Activated B cell treated with CpG ODN at 0.5 μM for 24 hours (primary cell): ENCODE measurements at regions not wholly inside any gene's neighbourhood (a gene's known extent, or its start where the extent isn't known, plus 50 kb on each side); places are given as distances from the start of the nearest gene placed in this dataset.

Experiments used
- ATAC-seq: fragments of 200-7000 bp; cut with Tn5 transposase; one replicate; pipeline ENCODE4 v1.10.0; 2021; ENCODE audit warnings: low read depth, mild to moderate bottlenecking, moderate library complexity
- CTCF ChIA-PET: fragments of 350-600 bp; sonication (Branson Sonifier 250); formaldehyde crosslinking; loops from one replicate; lab custom pipeline; 2021; ENCODE audit warnings: antibody characterized with exemption; lab: Charles Lee
- POLR2A ChIA-PET: fragments of 350-600 bp; sonication (Branson Sonifier 250); formaldehyde crosslinking; loops from one replicate; lab custom pipeline; 2021; ENCODE audit warnings: antibody characterized with exemption; lab: Charles Lee
- DNase-seq: peaks from one replicate; pipeline ENCODE4 v3.0.0; 2022
- H3K27ac Mint-ChIP-seq: one replicate; pipeline ENCODE4 v1.8.0; 2020; ENCODE audit warnings: mixed read lengths
- H3K27me3 Mint-ChIP-seq: one replicate; pipeline ENCODE4 v1.8.0; 2021; ENCODE audit warnings: mixed read lengths
- H3K36me3 Mint-ChIP-seq: one replicate; pipeline ENCODE4 v1.8.0; 2021; ENCODE audit warnings: low read depth, mixed read lengths
- H3K4me1 Mint-ChIP-seq: one replicate; pipeline ENCODE4 v1.8.0; 2021; ENCODE audit warnings: mixed read lengths
- H3K4me3 Mint-ChIP-seq: one replicate; pipeline ENCODE4 v1.8.0; 2020; ENCODE audit warnings: mild to moderate bottlenecking, mixed read lengths
- H3K9me3 Mint-ChIP-seq: one replicate; pipeline ENCODE4 v1.8.0; 2020; ENCODE audit warnings: mixed read lengths
- CTCF ChIP-seq: fragments of 200-600 bp; IDR thresholded peaks from one replicate; pipeline ENCODE4 v1.8.0; 2022; ENCODE audit warnings: antibody characterized with exemption, mild to moderate bottlenecking
- intact Hi-C: fragments of 100-400 bp; cut with micrococcal nuclease; formaldehyde crosslinking; loops from one replicate; pipeline ENCODE4 v1.15.1; 2024

- no peaks in the 10 kb centered on the region for H3K36me3 Mint-ChIP-seq
- intact Hi-C loops: no loop called here
- no peak for DNase-seq
- no peak for TF ChIP-seq CTCF
- no peak overlapping the region for H3K4me3 Mint-ChIP-seq
- peaks cover 13% of the 10 kb centered on the region for H3K27me3 Mint-ChIP-seq
- peaks cover 19% of the 10 kb centered on the region for H3K9me3 Mint-ChIP-seq
- no peak overlapping the region for H3K27ac Mint-ChIP-seq
- H3K4me1 Mint-ChIP-seq: no peaks in the 10 kb centered on the region
- CTCF ChIA-PET: no interaction called here
- POLR2A ChIA-PET: no interaction called here
- no peak for ATAC-seq
These were observed 81.8 kb upstream of the DAP start for GRCh38 chr5:10842823-10843222.

- H3K9me3 Mint-ChIP-seq: peaks cover 18% of the 10 kb centered on the region
- H3K4me3 Mint-ChIP-seq: no peak overlapping the region
- no peak overlapping the region for H3K27ac Mint-ChIP-seq
- DNase-seq (no peak), ATAC-seq (no peak)
- H3K27me3 Mint-ChIP-seq: peaks cover 8% of the 10 kb centered on the region
- no peaks in the 10 kb centered on the region for H3K4me1 Mint-ChIP-seq
- intact Hi-C loops: no loop called here
- TF ChIP-seq CTCF: no peak
- CTCF ChIA-PET: no interaction called here
- H3K36me3 Mint-ChIP-seq: no peaks in the 10 kb centered on the region
- POLR2A ChIA-PET: no interaction called here
These were observed 79.0 kb upstream of the DAP start for GRCh38 chr5:10839916-10840599.

- TF ChIP-seq CTCF: no peak
- H3K36me3 Mint-ChIP-seq: no peaks in the 10 kb centered on the region
- intact Hi-C loops: no loop called here
- POLR2A ChIA-PET: no interaction called here
- ATAC-seq (no peak), DNase-seq (no peak)
- no peak overlapping the region for H3K27ac Mint-ChIP-seq
- CTCF ChIA-PET: no interaction called here
- H3K9me3 Mint-ChIP-seq: peaks cover 9% of the 10 kb centered on the region
- peaks cover 5% of the 10 kb centered on the region for H3K27me3 Mint-ChIP-seq
- no peak overlapping the region for H3K4me3 Mint-ChIP-seq
- H3K4me1 Mint-ChIP-seq: no peaks in the 10 kb centered on the region
These were observed 78.1 kb upstream of the DAP start for GRCh38 chr5:10839118-10839517.

GRCh38 chr5:10838038-10838437 is 77.0 kb upstream of the DAP start:
- Mint-ChIP-seq H3K36me3 (no peaks in the 10 kb centered on the region), H3K4me1 (no peaks in the 10 kb centered on the region), H3K4me3 (no peak overlapping the region), H3K27me3 (peaks cover 5% of the 10 kb centered on the region), H3K27ac (no peak overlapping the region), H3K9me3 (peaks cover 7% of the 10 kb centered on the region)
- ATAC-seq: no peak
- TF ChIP-seq CTCF: no peak
- DNase-seq: no peak
- intact Hi-C loops: no loop called here
- CTCF ChIA-PET: no interaction called here
- POLR2A ChIA-PET: no interaction called here

GRCh38 chr5:10836986-10837385 is 76.0 kb upstream of the DAP start:
- DNase-seq (no peak), ATAC-seq (no peak)
- H3K4me3 Mint-ChIP-seq: no peak overlapping the region
- no peaks in the 10 kb centered on the region for H3K36me3 Mint-ChIP-seq
- H3K27ac Mint-ChIP-seq: no peak overlapping the region
- H3K9me3 Mint-ChIP-seq: no peaks in the 10 kb centered on the region
- no peak for TF ChIP-seq CTCF
- H3K27me3 Mint-ChIP-seq: peaks cover 6% of the 10 kb centered on the region
- CTCF ChIA-PET: no interaction called here
- no peaks in the 10 kb centered on the region for H3K4me1 Mint-ChIP-seq
- intact Hi-C loops: no loop called here
- POLR2A ChIA-PET: no interaction called here
